T47D (cell line): ENCODE measurements at regions not wholly inside any gene's neighbourhood (a gene's known extent, or its start where the extent isn't known, plus 50 kb on each side); places are given as distances from the start of the nearest gene placed in this dataset.

Experiments used
- DNase-seq, 2 experiments: peaks; one replicate each; pipeline versions ENCODE4 v3.0.0 to v3.0.0-alpha.2; 2011 to 2012; ENCODE audit warnings: low read depth in 1 of 2, low spot score in 1 of 2
- JUND ChIP-seq: IDR thresholded peaks from 2 replicates; pipeline ENCODE4 v1.6.1; 2012; ENCODE audit warnings: low read depth
- in situ Hi-C: cut with HindIII; loops from 2 replicates; pipeline ENCODE4 v1.10.0; 2016; ENCODE audit warnings: low sequenced_read_pairs, low pct_unique_long_range_greater_than_20kb

DNA sequence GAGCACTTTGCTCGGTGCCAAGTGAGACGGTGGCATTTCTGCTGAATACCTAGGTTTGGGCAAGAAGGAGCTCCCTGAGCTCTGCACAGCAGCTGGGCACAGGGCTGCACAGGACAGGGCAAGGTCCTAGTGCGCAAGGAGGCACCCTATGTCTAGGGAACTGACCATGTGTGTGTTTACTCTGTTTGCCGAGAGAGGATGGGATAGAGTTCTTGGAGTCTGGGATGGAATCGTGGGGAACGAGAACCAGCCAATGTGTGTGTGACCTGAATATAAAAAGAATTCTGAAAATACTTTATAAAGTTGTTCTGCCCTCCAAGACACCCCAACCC lies 179.5 kb upstream of the NECTIN1 start:
- no peak for TF ChIP-seq JUND
- no peak for DNase-seq
- in situ Hi-C loops: no loop called here

DNA sequence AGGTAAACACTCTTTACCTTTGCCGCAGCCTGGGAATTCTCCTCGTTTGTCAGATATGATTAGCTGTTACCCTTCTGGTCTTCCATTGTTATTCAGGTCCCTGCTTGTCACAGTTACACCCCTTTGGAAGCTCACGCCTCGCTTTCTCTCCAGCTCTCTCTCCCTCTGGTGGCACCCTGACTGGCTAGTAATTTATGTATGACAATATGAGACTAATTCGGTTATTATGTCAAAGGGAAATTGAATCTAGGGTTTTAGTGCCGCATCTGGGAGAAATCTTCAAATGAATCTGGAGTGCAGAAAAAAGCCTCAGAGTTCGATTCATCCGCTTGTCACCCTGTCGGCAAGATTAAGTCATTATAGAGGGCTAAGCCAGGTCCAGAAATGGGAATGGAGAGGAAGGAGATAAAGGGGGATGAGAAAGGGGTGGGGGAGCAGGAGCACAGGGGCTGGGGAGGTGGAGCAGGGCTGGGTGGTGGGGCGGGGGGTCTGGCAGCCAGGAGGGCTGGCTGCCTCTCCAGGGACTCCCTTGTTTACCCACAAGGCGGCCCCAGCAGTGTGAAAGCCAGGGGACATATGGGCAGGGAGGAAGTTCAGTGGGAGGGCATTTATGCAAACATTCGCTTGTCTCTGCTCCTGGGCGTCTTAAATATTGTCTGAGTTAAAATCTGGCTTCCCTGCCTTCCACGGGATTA lies 179.0 kb upstream of the NECTIN1 start:
- no peak for TF ChIP-seq JUND
- in situ Hi-C loops: no loop called here
- no peak for DNase-seq

- no peak for TF ChIP-seq JUND
- in situ Hi-C loops: no loop called here
- peak in 1 of 2 experiments; percentile 40 for DNase-seq
Observed at GRCh38 chr11:119907122-119907851, 178.3 kb upstream of the NECTIN1 start.

- in situ Hi-C loops: no loop called here
- no peak for DNase-seq
- no peak for TF ChIP-seq JUND
Observed at GRCh38 chr11:119906376-119906775, 177.4 kb upstream of the NECTIN1 start.

GRCh38 chr11:119905162-119905561 lies 176.2 kb upstream of the NECTIN1 start:
- in situ Hi-C loops: no loop called here

DNA sequence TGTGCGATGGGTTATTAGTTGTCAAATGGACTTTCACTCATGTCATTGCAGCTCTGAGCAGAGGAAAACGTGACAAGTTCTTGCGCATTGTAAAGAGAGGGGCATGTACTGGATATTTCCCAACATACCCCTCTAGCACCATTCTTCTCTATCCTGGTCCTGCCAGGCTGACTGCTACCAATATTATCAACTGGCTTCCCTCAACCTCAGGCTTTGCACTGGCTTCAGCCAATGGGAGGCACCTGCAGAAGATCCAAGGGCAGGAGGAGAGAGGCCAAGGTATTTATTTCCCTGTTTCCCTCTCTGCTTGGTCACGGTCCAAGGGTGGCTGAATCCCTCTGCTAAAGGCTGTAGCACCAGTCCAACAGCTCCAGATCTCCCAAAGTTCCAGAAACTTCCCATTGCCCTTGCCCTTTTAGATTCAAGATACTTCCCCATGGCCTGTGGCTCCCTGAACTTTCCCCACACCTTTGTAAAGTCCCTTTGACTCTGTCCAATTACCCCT lies 175.6 kb upstream of the NECTIN1 start:
- in situ Hi-C loops: no loop called here
- no peak for TF ChIP-seq JUND
- no peak for DNase-seq

More at GRCh38 chr11:119905162-119905561, 176.2 kb upstream of the NECTIN1 start:
- no peak for DNase-seq
- no peak for TF ChIP-seq JUND

DNA sequence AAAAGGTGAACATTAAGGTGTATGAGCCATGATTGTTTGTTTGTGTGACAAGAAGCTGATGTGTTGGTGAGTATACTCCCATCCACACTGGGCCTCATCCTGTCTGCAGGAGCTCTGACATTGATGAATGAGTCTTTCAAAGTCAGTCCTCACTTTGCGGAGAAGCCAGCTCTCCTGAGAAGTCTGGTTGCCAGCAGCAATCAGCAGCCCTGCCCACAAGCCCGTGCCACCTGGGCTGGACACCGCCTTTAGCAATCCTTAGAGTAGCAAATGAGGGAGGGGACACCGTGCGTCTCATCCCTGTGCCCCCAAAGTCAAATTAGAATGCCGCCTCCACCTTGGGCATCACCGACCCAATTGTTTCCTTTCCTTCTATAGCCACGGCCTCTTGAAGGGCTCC lies 174.8 kb upstream of the NECTIN1 start:
- no peak for DNase-seq
- TF ChIP-seq JUND: no peak
- in situ Hi-C loops: no loop called here

DNA sequence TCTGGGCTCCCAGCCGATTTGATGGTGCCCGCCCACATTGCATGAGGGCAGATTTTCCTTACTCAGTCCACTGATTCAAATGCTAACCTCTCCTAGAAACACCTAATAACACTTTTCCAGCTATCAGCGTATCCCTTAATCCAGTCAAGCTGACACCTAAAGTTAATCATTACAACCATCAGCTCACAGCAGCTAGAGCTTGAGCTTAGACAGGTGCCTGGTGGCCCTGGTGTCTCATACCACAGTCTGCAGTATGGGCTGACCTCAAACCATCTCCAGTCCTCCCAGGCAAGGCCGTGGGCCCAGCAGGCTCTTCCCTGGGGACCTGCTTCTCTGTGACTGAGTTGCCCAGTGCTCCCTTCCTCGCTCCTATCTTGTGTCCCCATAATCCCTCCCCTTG lies 174.4 kb upstream of the NECTIN1 start:
- TF ChIP-seq JUND: no peak
- DNase-seq: no peak
- in situ Hi-C loops: no loop called here

DNA sequence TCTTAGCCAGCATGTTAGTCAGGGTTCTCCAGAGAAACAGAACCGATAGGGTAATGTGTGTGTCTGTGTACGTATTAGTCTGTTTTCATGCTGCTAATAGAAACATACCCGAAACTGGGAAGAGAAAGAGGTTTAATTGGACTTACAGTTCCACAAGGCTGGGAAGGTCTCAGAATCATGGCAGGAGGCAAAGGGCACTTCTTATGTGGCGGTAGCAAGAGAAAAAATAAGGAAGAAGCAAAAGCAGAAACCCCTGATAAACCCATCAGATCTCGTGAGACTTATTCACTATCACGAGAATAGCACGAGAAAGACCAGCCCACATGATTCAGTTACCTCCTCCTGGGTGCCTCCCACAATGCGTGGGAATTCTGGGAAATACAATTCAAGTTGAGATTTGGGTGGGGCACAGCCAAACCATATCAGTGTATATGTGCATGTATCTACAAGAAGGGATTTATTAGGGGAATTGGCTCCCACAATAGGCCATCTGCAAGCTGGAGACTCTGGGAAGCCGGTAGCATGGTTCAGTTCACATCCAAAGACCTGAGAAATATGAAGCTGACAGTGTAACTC lies 173.7 kb upstream of the NECTIN1 start:
- no peak for DNase-seq
- TF ChIP-seq JUND: no peak
- in situ Hi-C loops: no loop called here

DNA sequence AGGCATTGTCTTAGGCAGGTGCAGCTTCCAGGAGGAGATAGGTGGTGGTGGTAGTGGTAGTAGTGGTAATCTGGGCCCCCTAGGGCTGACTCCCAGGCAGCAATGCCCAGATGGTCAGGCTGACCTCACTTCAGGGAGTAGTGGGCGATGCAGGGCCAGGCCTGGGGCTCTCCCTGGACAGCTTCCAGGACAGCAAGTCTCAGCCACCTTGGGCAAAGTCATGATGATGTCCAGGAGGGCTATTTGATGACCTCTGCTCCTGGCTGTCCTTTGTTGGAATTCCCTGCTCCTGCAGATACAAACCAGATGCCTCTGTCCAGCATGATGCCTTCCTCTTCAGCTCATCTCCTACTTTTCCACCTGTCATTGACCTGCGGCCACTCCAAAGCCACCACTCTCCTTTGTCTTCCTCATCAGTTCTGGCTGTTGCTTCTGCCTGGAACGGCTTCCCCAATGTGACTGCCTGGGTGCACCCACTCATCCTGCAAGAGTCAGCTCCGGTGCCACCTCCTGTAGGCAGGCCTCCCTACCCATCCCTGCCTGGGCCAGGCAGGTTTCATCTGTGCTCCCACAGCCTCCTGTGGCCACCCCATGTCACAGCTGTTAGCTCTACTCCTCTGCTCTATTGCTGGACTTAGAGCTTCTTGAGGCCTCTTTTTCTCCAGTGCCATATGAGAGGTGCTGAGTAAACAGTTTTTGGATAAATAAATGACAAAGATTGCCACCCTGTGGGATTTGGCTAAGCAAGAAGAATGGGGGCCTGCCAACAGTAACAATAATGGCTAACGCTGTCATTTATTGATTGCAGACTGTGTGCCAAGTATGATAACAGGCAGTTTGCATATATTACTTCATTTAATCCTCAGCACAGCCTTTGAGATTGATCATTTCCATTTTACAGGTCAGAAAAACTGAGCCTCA lies 172.9 kb upstream of the NECTIN1 start:
- TF ChIP-seq JUND: no peak
- DNase-seq: no peak
- in situ Hi-C loops: no loop called here

DNA sequence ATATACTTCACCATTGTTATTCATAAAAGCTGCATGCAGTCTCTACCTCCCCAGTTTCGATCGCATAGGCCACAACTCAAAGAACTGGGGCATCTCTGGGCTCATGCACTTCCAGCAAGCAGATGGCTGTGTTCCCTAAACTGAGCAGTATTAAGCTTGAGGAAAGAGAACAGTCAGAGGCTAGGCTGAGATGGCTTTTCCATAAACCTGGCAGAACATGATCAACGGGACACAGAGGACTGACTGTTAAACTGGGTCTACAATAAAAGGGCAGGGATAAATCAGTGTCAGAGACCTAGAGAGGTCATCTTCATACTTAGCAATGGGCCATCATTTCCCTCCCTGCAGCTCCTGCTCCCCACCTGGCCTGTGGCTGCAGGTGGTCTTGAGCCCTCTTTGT lies 171.0 kb upstream of the NECTIN1 start:
- no peak for TF ChIP-seq JUND
- in situ Hi-C loops: no loop called here

DNA sequence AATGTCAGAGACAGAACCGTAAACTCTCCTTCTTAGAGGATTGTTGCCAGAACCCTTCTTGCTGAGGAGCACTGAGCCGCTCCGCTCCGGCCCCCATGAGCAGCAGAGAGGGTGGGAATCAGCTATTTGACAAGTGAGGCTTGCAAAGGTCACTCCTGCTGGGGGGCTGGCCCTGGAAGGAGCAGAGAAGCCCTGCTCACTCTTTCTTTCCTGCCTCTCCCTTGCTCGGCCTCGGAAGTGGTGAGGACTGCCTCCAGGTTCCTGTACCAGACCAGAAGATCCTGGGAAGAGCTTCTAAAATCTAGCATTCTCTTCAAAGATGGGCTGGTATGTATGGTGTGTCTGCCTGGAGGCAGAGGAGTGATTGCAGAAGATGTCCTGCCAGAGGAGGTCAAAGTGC lies 168.6 kb upstream of the NECTIN1 start:
- no peak for DNase-seq
- TF ChIP-seq JUND: no peak
- in situ Hi-C loops: no loop called here

More for the DNA sequence above, 171.0 kb upstream of the NECTIN1 start:
- DNase-seq: no peak
